ENCODE measurements at regions not wholly inside any gene's neighbourhood (a gene's known extent, or its start where the extent isn't known, plus 50 kb on each side); places are given as distances from the start of the nearest gene placed in this dataset.

- no peak for TF ChIP-seq CEBPB (IDR thresholded peaks at IDR 0.05)
- TF ChIP-seq YY1 (IDR thresholded peaks at IDR 0.05; ENCODE audit: low read depth): no peak
- TF ChIP-seq TEAD4 (IDR thresholded peaks at IDR 0.05): no peak
- no peak for TF ChIP-seq REST (IDR thresholded peaks at IDR 0.05; ENCODE audit: low read depth)
- no peak for TF ChIP-seq EP300 (IDR thresholded peaks at IDR 0.05; ENCODE audit: borderline replicate concordance)
- no peak for TF ChIP-seq TAF1 (IDR thresholded peaks at IDR 0.05; ENCODE audit: low read depth)
- no peak for TF ChIP-seq TCF12 (IDR thresholded peaks at IDR 0.05; ENCODE audit: low read depth)
- TF ChIP-seq USF1 (IDR thresholded peaks at IDR 0.05): no peak
- no peak for TF ChIP-seq ZBTB7A (IDR thresholded peaks at IDR 0.05; ENCODE audit: low read depth)
- no peak for TF ChIP-seq FOXM1 (IDR thresholded peaks at IDR 0.05; ENCODE audit: borderline replicate concordance, low read depth)
- TF ChIP-seq NFIC (IDR thresholded peaks at IDR 0.05): no peak
Measured at GRCh38 chr6:144439016-144439415, 153.9 kb downstream of the UTRN start.
